NCI-H2171 (cell line): ENCODE measurements at regions not wholly inside any gene's neighbourhood (a gene's known extent, or its start where the extent isn't known, plus 50 kb on each side); places are given as distances from the start of the nearest gene placed in this dataset.
"Not testable (repeated sequence)": the region's sequence is repeated elsewhere in the genome, so short reads cannot be mapped to it uniquely, and the experiment has no call there.

Experiments
- DNase-seq: peaks from one replicate; lab custom pipeline; 2025; lab: John Stamatoyannopoulos, UW

- no peak for DNase-seq
These were observed 53.3 kb upstream of the TUBA3E start for GRCh38 chr2:130251535-130251872.

- not testable (repeated sequence) for DNase-seq
These were observed 50.1 kb upstream of the TUBA3E start for GRCh38 chr2:130248355-130248754.
